ENCODE measurements at regions not wholly inside any gene's neighbourhood (a gene's known extent, or its start where the extent isn't known, plus 50 kb on each side); places are given as distances from the start of the nearest gene placed in this dataset.

GRCh38 chr12:131505561-131505960 is 205.3 kb upstream of the SFSWAP start:
- Histone ChIP-seq H3K36me3 (ENCODE audit: control insufficient read depth, insufficient read depth, low read length) (no peaks in the 10 kb centered on the region), H3K4me3 (no peak overlapping the region), H3K27ac (ENCODE audit: extremely low read depth, low read depth, low read length) (no peak overlapping the region), H2AFZ (ENCODE audit: low read depth, low read length) (no peak overlapping the region), H3K4me2 (ENCODE audit: insufficient read depth, low read length) (no peak overlapping the region), H3K27me3 (ENCODE audit: control insufficient read depth in 2 of 2, insufficient read depth in 2 of 2, low read length in 2 of 2) (peaks cover 6 to 33% of the 10 kb centered on the region in 2 experiments; a peak in 3 of 5 replicates), H4K20me1 (replicated peaks; ENCODE audit: control insufficient read depth, insufficient read depth, low read length) (no peaks in the 10 kb centered on the region), H3K9me3 (replicated peaks; ENCODE audit: control insufficient read depth, insufficient read depth, low read depth, low read length) (no peaks in the 10 kb centered on the region), H3K9ac (ENCODE audit: insufficient read depth in 1 of 2, low read depth in 2 of 2, low read length in 2 of 2) (no peak overlapping the region), H3K4me1 (replicated peaks in 1 of 2; ENCODE audit: control insufficient read depth in 2 of 2, insufficient read depth in 2 of 2, low read length in 2 of 2) (no peaks in the 10 kb centered on the region), H3K9me1 (ENCODE audit: control insufficient read depth, insufficient read depth, low read length) (no peaks in the 10 kb centered on the region), H3K79me2 (ENCODE audit: control insufficient read depth, insufficient read depth, low read length) (no peaks in the 10 kb centered on the region)
- TF ChIP-seq NFE2 (IDR thresholded peaks at IDR 0.05; ENCODE audit: low read depth) (no peak), CCNT2 (IDR thresholded peaks at IDR 0.05; ENCODE audit: borderline replicate concordance, extremely low read depth, insufficient read length, low read depth, low read length) (no peak), YBX1 (IDR thresholded peaks at IDR 0.05) (no peak), FOXK2 (conservative IDR thresholded peaks at IDR 0.05 in 1 of 2, IDR thresholded peaks at IDR 0.05 in 1 of 2; ENCODE audit: low read depth in 2 of 2) (no peak), FOXA3 (CRISPR knock-in tag; conservative IDR thresholded peaks at IDR 0.05 in 1 of 2, IDR thresholded peaks at IDR 0.05 in 1 of 2) (no peak), FUS (optimal IDR thresholded peaks at IDR 0.05; ENCODE audit: low read depth, low read length) (no peak), HNRNPLL (IDR thresholded peaks at IDR 0.05; ENCODE audit: low read depth, low read length, poor library complexity, severe bottlenecking) (no peak), LEF1 (IDR thresholded peaks at IDR 0.05) (no peak), SMARCA5 (IDR thresholded peaks at IDR 0.05) (no peak), HMBOX1 (IDR thresholded peaks at IDR 0.05) (no peak), CBFA2T2 (conservative IDR thresholded peaks at IDR 0.05) (no peak), POLR3G (IDR thresholded peaks at IDR 0.05; ENCODE audit: extremely low read depth, insufficient read length, insufficient replicate concordance) (no peak), ZNF133 (CRISPR knock-in tag; IDR thresholded peaks at IDR 0.05) (no peak), MAFG (tag; conservative IDR thresholded peaks at IDR 0.05) (no peak), FOXM1 (IDR thresholded peaks at IDR 0.05; ENCODE audit: low read depth) (no peak), FOXM1 (CRISPR knock-in tag; IDR thresholded peaks at IDR 0.05; ENCODE audit: low read depth) (no peak), IRF2 (CRISPR knock-in tag; IDR thresholded peaks at IDR 0.05) (no peak), U2AF1 (optimal IDR thresholded peaks at IDR 0.05; ENCODE audit: low read depth, low read length) (no peak), BRF1 (IDR thresholded peaks at IDR 0.05; ENCODE audit: borderline replicate concordance, extremely low read depth, insufficient read length) (no peak), GTF2E2 (tag; IDR thresholded peaks at IDR 0.05) (no peak)
- TF ChIP-seq, protein P1, sequence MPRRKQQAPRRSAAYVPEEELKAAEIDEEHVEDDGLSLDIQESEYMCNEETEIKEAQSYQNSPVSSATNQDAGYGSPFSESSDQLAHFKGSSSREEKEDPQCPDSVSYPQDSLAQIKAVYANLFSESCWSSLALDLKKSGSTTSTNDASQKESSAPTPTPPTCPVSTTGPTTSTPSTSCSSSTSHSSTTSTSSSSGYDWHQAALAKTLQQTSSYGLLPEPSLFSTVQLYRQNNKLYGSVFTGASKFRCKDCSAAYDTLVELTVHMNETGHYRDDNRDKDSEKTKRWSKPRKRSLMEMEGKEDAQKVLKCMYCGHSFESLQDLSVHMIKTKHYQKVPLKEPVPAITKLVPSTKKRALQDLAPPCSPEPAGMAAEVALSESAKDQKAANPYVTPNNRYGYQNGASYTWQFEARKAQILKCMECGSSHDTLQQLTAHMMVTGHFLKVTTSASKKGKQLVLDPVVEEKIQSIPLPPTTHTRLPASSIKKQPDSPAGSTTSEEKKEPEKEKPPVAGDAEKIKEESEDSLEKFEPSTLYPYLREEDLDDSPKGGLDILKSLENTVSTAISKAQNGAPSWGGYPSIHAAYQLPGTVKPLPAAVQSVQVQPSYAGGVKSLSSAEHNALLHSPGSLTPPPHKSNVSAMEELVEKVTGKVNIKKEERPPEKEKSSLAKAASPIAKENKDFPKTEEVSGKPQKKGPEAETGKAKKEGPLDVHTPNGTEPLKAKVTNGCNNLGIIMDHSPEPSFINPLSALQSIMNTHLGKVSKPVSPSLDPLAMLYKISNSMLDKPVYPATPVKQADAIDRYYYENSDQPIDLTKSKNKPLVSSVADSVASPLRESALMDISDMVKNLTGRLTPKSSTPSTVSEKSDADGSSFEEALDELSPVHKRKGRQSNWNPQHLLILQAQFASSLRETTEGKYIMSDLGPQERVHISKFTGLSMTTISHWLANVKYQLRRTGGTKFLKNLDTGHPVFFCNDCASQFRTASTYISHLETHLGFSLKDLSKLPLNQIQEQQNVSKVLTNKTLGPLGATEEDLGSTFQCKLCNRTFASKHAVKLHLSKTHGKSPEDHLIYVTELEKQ (CRISPR knock-in tag; IDR thresholded peaks at IDR 0.05) = no peak
- ChIA-PET CTCF (ENCODE audit: low intra/inter-chr PET ratio) (no interaction called here), POLR2A (no interaction called here)
- DNase-seq (ENCODE audit: extremely low read depth in 1 of 4, low spot score in 3 of 4) = no peak
- WGBS (ENCODE audit: insufficient coverage, low coverage, missing lambda C conversion rate) = 0% methylated on average over 8 of the region's 9 CpGs
- ATAC-seq = no peak
- no TSS peak for BruUV-seq (replicated peaks)
- in situ Hi-C loops (cut with MboI) = no loop called here
- no peak for FAIRE-seq
- intact Hi-C loops (cut with micrococcal nuclease) = no loop called here
